Mesothelial cell of epicardium (in vitro differentiated cells): ENCODE measurements at regions not wholly inside any gene's neighbourhood (a gene's known extent, or its start where the extent isn't known, plus 50 kb on each side); places are given as distances from the start of the nearest gene placed in this dataset.

Source experiments
- DNase-seq, 2 experiments: peaks; one replicate each; pipeline ENCODE4 v3.0.0; 2021; ENCODE audit warnings: low spot score in 2 of 2; ENCODE audit not compliant: unreplicated experiment in 2 of 2
- H3K27ac Mint-ChIP-seq: 2 replicates; pipeline ENCODE4 v1.8.0; 2021; ENCODE audit warnings: mixed read lengths
- H3K27me3 Mint-ChIP-seq: 2 replicates; pipeline ENCODE4 v1.8.0; 2021; ENCODE audit warnings: low read depth, mixed read lengths
- H3K36me3 Mint-ChIP-seq: 2 replicates; pipeline ENCODE4 v1.8.0; 2021; ENCODE audit warnings: mixed read lengths
- H3K4me1 Mint-ChIP-seq: 2 replicates; pipeline ENCODE4 v1.8.0; 2021; ENCODE audit warnings: mixed read lengths
- H3K4me3 Mint-ChIP-seq: 2 replicates; pipeline ENCODE4 v1.8.0; 2021; ENCODE audit warnings: mild to moderate bottlenecking, moderate library complexity, mixed read lengths
- H3K9me3 Mint-ChIP-seq: 2 replicates; pipeline ENCODE4 v1.8.0; 2021; ENCODE audit warnings: mixed read lengths
- CTCF ChIP-seq: fragments of 200-600 bp; sonication (generic); IDR thresholded peaks from one replicate; pipeline ENCODE4 v1.5.0; 2021; ENCODE audit warnings: antibody characterized with exemption; ENCODE audit not compliant: unreplicated experiment

- H3K4me3 Mint-ChIP-seq, result no peak overlapping the region
- H3K36me3 Mint-ChIP-seq, result no peaks in the 10 kb centered on the region
- H3K9me3 Mint-ChIP-seq, result peaks cover 10% of the 10 kb centered on the region
- H3K27me3 Mint-ChIP-seq, result no peaks in the 10 kb centered on the region
- H3K27ac Mint-ChIP-seq, result no peak overlapping the region
- TF ChIP-seq CTCF, result no peak
- DNase-seq, result no peak
- H3K4me1 Mint-ChIP-seq, result peaks cover 5% of the 10 kb centered on the region
Observed at GRCh38 chr1:221632072-221632471, 109.8 kb downstream of the DUSP10 start.

DNA sequence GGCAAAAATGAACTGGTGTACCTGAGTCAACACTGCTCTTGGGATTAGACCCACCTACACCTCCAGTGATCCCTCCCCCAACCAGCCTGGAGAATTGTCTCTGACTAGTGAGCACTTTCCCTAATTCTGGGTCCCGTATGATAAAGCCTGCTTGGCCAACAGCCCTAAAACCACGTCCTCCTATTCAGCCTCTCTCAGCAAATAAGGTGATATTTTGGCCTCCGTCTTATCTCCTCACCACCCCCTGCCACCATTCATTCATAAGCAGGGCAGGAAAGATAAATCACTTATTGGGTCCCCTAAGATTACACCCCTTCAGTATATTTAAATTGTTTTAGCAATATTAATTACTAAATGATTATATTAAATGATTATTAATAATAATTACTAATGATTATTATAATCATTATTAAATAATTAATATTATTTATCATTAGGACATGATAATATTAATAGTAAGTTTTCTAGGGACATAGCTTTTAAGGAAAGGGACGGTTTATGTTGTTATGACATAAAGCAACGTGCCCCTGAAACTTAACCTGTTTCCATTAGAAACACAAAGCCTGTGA, 108.0 kb downstream of the DUSP10 start:
- DNase-seq, result no peak
- Mint-ChIP-seq H3K4me3 (no peak overlapping the region), H3K27me3 (no peaks in the 10 kb centered on the region), H3K4me1 (peaks cover 5% of the 10 kb centered on the region), H3K9me3 (peaks cover 2% of the 10 kb centered on the region), H3K27ac (no peak overlapping the region), H3K36me3 (no peaks in the 10 kb centered on the region)
- TF ChIP-seq CTCF, result no peak

DNA sequence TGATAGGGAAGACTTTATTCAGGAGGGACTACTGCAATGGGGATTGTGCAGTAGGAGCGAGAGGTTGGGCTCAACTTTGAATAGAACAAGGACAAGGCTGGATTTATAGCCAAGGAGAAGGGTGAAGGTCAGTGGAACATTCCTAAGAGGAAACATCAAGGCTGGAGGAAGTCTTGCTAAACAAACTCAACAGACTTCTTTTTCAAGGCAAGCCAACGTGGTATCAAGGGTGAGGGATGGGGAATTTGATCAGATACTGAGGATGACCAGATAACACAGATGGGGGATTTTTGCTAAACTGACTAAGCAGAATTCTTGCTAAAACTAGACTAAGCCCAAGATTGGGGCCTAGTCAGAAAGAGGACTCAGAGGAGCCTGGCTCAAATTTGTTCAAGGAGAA, 107.3 kb downstream of the DUSP10 start:
- Mint-ChIP-seq H3K27me3 (no peaks in the 10 kb centered on the region), H3K36me3 (no peaks in the 10 kb centered on the region), H3K9me3 (peaks cover 2% of the 10 kb centered on the region), H3K4me1 (peaks cover 5% of the 10 kb centered on the region), H3K27ac (no peak overlapping the region), H3K4me3 (no peak overlapping the region)
- TF ChIP-seq CTCF, result no peak
- no peak for DNase-seq

GRCh38 chr1:221635305-221635704, 106.6 kb downstream of the DUSP10 start:
- no peak overlapping the region for H3K4me3 Mint-ChIP-seq
- TF ChIP-seq CTCF, result no peak

DNA sequence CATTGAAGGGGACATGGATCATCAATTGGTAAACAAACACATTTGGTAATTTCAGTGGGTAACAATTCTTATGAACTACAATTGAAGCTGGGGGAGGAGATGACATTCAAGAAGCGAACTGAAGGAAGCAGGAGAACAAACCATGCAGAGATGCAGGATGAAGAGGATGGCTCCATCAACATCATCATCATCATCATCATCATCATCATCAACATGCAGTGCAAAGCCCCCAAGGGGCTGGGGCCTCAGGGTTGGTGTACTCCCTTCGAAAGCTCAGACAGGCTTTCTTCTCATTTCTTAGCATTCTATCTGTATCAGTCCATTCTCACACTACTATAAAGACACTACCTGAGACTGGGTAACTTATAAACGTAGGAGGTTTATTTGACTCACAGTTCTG, 105.8 kb downstream of the DUSP10 start:
- no peak overlapping the region for H3K27ac Mint-ChIP-seq
- H3K9me3 Mint-ChIP-seq, result peaks cover 2% of the 10 kb centered on the region
- H3K4me1 Mint-ChIP-seq, result peaks cover 5% of the 10 kb centered on the region
- no peak overlapping the region for H3K4me3 Mint-ChIP-seq
- no peaks in the 10 kb centered on the region for H3K27me3 Mint-ChIP-seq
- H3K36me3 Mint-ChIP-seq, result no peaks in the 10 kb centered on the region
- no peak for TF ChIP-seq CTCF
- DNase-seq, result no peak

More at GRCh38 chr1:221635305-221635704, 106.6 kb downstream of the DUSP10 start:
- peaks cover 2% of the 10 kb centered on the region for H3K9me3 Mint-ChIP-seq
- H3K27me3 Mint-ChIP-seq, result no peaks in the 10 kb centered on the region
- H3K4me1 Mint-ChIP-seq, result peaks cover 5% of the 10 kb centered on the region
- no peak for DNase-seq
- H3K27ac Mint-ChIP-seq, result no peak overlapping the region
- H3K36me3 Mint-ChIP-seq, result no peaks in the 10 kb centered on the region

DNA sequence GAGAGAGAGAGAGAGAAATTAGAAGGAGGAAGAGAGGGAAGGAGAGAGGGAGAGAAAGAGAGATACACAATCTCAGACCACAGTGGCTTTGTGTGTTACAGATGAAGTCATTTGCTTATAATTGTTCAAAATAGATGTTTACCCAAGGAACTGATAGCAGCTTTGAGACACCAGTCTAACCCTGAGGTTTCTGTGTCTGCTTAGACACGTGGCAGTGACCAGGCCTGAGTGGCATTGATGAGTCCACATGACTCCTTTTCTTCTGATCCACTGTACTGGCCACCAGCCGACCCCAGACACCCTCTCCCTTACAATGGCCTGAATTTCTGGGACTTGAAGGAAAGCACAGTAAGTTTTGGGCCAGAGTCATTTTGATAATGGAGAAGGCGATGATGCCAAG, 104.9 kb downstream of the DUSP10 start:
- peaks cover 5% of the 10 kb centered on the region for H3K4me1 Mint-ChIP-seq
- no peak for TF ChIP-seq CTCF
- no peak overlapping the region for H3K27ac Mint-ChIP-seq
- H3K4me3 Mint-ChIP-seq, result no peak overlapping the region
- DNase-seq, result no peak
- peaks cover 2% of the 10 kb centered on the region for H3K9me3 Mint-ChIP-seq
- H3K36me3 Mint-ChIP-seq, result no peaks in the 10 kb centered on the region
- no peaks in the 10 kb centered on the region for H3K27me3 Mint-ChIP-seq
